HEK293 (cell line): ENCODE measurements at regions not wholly inside any gene's neighbourhood (a gene's known extent, or its start where the extent isn't known, plus 50 kb on each side); places are given as distances from the start of the nearest gene placed in this dataset.

ENCODE experiments used
- CTCF ChIA-PET: fragments of 350-600 bp; formaldehyde crosslinking; extraction: SDS; loops from one replicate; lab custom pipeline; 2021; ENCODE audit warnings: antibody characterized with exemption; lab: Yijun Ruan, JAX
- POLR2A ChIA-PET: fragments of 300-600 bp; formaldehyde crosslinking; extraction: SDS; loops from one replicate; lab custom pipeline; 2020; ENCODE audit warnings: antibody characterized with exemption, inconsistent platforms; lab: Yijun Ruan, JAX
- H3K27ac ChIP-seq: fragments of 200-500 bp; sonication (Bioruptor generic); 2 replicates; pipeline ENCODE4 v1.5.1; 2014; ENCODE audit warnings: low read depth, low read length, control low read depth, inconsistent platforms; ENCODE audit errors: extremely low read depth
- H3K36me3 ChIP-seq, 2 experiments: fragments of 200-500 bp in 1 of 2; sonication (Bioruptor generic) in 1 of 2; 1 replicate in 1 of 2; 2 replicates in 1 of 2; pipeline ENCODE4 v1.5.1; 2014 to 2017; ENCODE audit warnings: inconsistent platforms in 2 of 2, low read length in 2 of 2; ENCODE audit not compliant: control insufficient read depth in 2 of 2, insufficient read depth in 1 of 2
- H3K4me1 ChIP-seq: fragments of 200-500 bp; sonication (Bioruptor generic); 2 replicates; pipeline ENCODE4 v1.5.1; 2014; ENCODE audit warnings: mild to moderate bottlenecking, low read length, inconsistent platforms; ENCODE audit not compliant: control insufficient read depth, insufficient read depth
- H3K4me3 ChIP-seq: 2 replicates; pipeline ENCODE4 v1.5.1; 2011; ENCODE audit warnings: low read depth, mild to moderate bottlenecking, control low read depth, low read length, moderate library complexity
- H3K9me3 ChIP-seq: fragments of 200-500 bp; sonication (Bioruptor generic); 2 replicates; pipeline ENCODE4 v1.5.1; 2014; ENCODE audit warnings: low read depth, low read length, inconsistent platforms; ENCODE audit not compliant: control insufficient read depth, insufficient read depth
- BCL11A ChIP-seq: fragments of 450-650 bp; formaldehyde crosslinking; IDR thresholded peaks from 2 replicates; pipeline ENCODE4 v1.5.1; 2016; ENCODE audit warnings: low read depth, missing biosample characterization, missing genetic modification characterization
- GFI1B ChIP-seq: fragments of 450-650 bp; formaldehyde crosslinking; IDR thresholded peaks from 2 replicates; pipeline ENCODE4 v1.5.1; 2016; ENCODE audit warnings: missing biosample characterization, missing genetic modification characterization
- GLIS1 ChIP-seq: fragments of 450-650 bp; formaldehyde crosslinking; IDR thresholded peaks from 2 replicates; pipeline ENCODE4 v1.5.1; 2016; ENCODE audit warnings: missing biosample characterization, missing genetic modification characterization
- HOXA7 ChIP-seq: sonication (generic); formaldehyde crosslinking; IDR thresholded peaks from 2 replicates; pipeline ENCODE4 v1.8.1; 2022; ENCODE audit warnings: missing genetic modification reagents, borderline replicate concordance
- KLF1 ChIP-seq: fragments of 450-650 bp; formaldehyde crosslinking; IDR thresholded peaks from 2 replicates; pipeline ENCODE4 v1.5.1; 2016; ENCODE audit warnings: missing biosample characterization, missing genetic modification characterization
- KLF9 ChIP-seq: fragments of 450-650 bp; formaldehyde crosslinking; IDR thresholded peaks from 2 replicates; pipeline ENCODE4 v1.5.1; 2016; ENCODE audit warnings: missing biosample characterization, missing genetic modification characterization, low read depth
- YY2 ChIP-seq: fragments of 450-650 bp; formaldehyde crosslinking; IDR thresholded peaks from 2 replicates; pipeline ENCODE4 v1.5.1; 2016; ENCODE audit warnings: missing biosample characterization, missing genetic modification characterization
- ZBTB17 ChIP-seq: fragments of 450-650 bp; formaldehyde crosslinking; IDR thresholded peaks from 2 replicates; pipeline ENCODE4 v1.5.1; 2016; ENCODE audit warnings: missing biosample characterization, missing genetic modification characterization
- ZBTB6 ChIP-seq: fragments of 450-650 bp; formaldehyde crosslinking; IDR thresholded peaks from 2 replicates; pipeline ENCODE4 v1.5.1; 2017; ENCODE audit warnings: missing biosample characterization, missing genetic modification characterization
- ZFP3 ChIP-seq: fragments of 450-650 bp; formaldehyde crosslinking; IDR thresholded peaks from 2 replicates; pipeline ENCODE4 v1.5.1; 2016; ENCODE audit warnings: low read depth, missing biosample characterization, missing genetic modification characterization
- ZNF10 ChIP-seq: fragments of 450-650 bp; formaldehyde crosslinking; IDR thresholded peaks from 2 replicates; pipeline ENCODE4 v1.5.1; 2017; ENCODE audit warnings: missing biosample characterization, missing genetic modification characterization
- ZNF2 ChIP-seq: fragments of 450-650 bp; formaldehyde crosslinking; IDR thresholded peaks from 2 replicates; pipeline ENCODE4 v1.5.1; 2016; ENCODE audit warnings: missing biosample characterization, missing genetic modification characterization
- ZNF202 ChIP-seq: fragments of 450-650 bp; formaldehyde crosslinking; IDR thresholded peaks from 2 replicates; pipeline ENCODE4 v1.5.1; 2016; ENCODE audit warnings: missing biosample characterization, missing genetic modification characterization, borderline replicate concordance
- ZNF248 ChIP-seq: fragments of 450-650 bp; formaldehyde crosslinking; IDR thresholded peaks from 2 replicates; pipeline ENCODE4 v1.5.1; 2017; ENCODE audit warnings: missing biosample characterization, missing genetic modification characterization
- ZNF274 ChIP-seq, 2 experiments: fragments of 200-500 bp in 1 of 2; fragments of 450-650 bp in 1 of 2; sonication (Bioruptor generic) in 1 of 2; formaldehyde crosslinking in 1 of 2; IDR thresholded peaks; 2 replicates each; pipeline versions ENCODE4 v1.5.1 to v1.6.1; 2014 to 2016; ENCODE audit warnings: borderline replicate concordance in 1 of 2, inconsistent platforms in 1 of 2, low read length in 1 of 2, missing biosample characterization in 1 of 2, missing genetic modification characterization in 1 of 2
- ZNF354C ChIP-seq: fragments of 450-650 bp; formaldehyde crosslinking; IDR thresholded peaks from 2 replicates; pipeline ENCODE4 v1.5.1; 2016; ENCODE audit warnings: missing biosample characterization, missing genetic modification characterization, low read depth, borderline replicate concordance
- ZNF433 ChIP-seq: fragments of 450-650 bp; formaldehyde crosslinking; IDR thresholded peaks from 2 replicates; pipeline ENCODE4 v1.5.1; 2016; ENCODE audit warnings: missing biosample characterization, missing genetic modification characterization, low read depth
- ZNF510 ChIP-seq: fragments of 450-650 bp; formaldehyde crosslinking; IDR thresholded peaks from 2 replicates; pipeline ENCODE4 v1.5.1; 2018; ENCODE audit warnings: mild to moderate bottlenecking, missing genetic modification characterization, missing biosample characterization; ENCODE audit not compliant: insufficient replicate concordance
- ZNF521 ChIP-seq: fragments of 450-650 bp; formaldehyde crosslinking; IDR thresholded peaks from 2 replicates; pipeline ENCODE4 v1.5.1; 2017; ENCODE audit warnings: missing biosample characterization, mild to moderate bottlenecking, missing genetic modification characterization
- ZNF623 ChIP-seq: fragments of 450-650 bp; formaldehyde crosslinking; IDR thresholded peaks from 2 replicates; pipeline ENCODE4 v1.5.1; 2016; ENCODE audit warnings: missing biosample characterization, missing genetic modification characterization
- ZNF843 ChIP-seq: fragments of 450-650 bp; formaldehyde crosslinking; IDR thresholded peaks from 2 replicates; pipeline ENCODE4 v1.5.1; 2016; ENCODE audit warnings: missing biosample characterization, missing genetic modification characterization
- TF ChIP-seq, protein P1 (sequence below): sonication (generic); formaldehyde crosslinking; IDR thresholded peaks from 2 replicates; pipeline ENCODE4 v1.8.1; 2022; ENCODE audit warnings: mild to moderate bottlenecking, moderate library complexity, missing genetic modification reagents
- TF ChIP-seq, protein P2 (sequence below): fragments of 450-650 bp; formaldehyde crosslinking; IDR thresholded peaks from 2 replicates; pipeline ENCODE4 v1.5.1; 2017; ENCODE audit warnings: missing biosample characterization, missing genetic modification characterization
- TF ChIP-seq, protein P3 (sequence below): fragments of 450-650 bp; formaldehyde crosslinking; IDR thresholded peaks from 2 replicates; pipeline ENCODE4 v1.5.1; 2017; ENCODE audit warnings: missing biosample characterization, missing genetic modification characterization
- TF ChIP-seq, protein P4 (sequence below): fragments of 450-650 bp; formaldehyde crosslinking; IDR thresholded peaks from 2 replicates; pipeline ENCODE4 v1.5.1; 2017; ENCODE audit warnings: missing biosample characterization, mild to moderate bottlenecking, missing genetic modification characterization, moderate library complexity

- POLR2A ChIA-PET: no interaction called here
- peaks cover 10% of the 10 kb centered on the region; the same call in 1 of the 2 replicates for H3K4me1 ChIP-seq
These were observed 86.8 kb upstream of the PKP2 start for GRCh38 chr12:32983332-32983731.

DNA sequence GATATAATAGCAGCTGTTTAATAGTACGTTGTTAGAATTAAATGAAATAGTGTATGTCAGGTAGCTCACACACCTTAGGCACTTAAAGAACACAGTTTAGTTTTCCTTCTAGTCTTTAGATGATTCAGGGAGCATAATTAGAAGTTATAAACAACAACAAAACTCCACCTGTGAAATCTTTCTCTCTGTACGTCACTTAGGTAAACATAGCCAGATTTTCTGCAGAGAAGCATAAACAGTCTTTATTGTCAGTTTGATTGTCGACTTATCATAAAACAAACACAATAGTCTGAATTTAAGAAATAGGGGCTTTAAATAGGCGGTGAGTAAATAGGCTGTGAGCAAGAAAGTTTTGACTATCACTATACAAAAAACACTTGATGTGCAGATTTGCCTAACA, 84.6 kb upstream of the PKP2 start:
- Histone ChIP-seq H3K36me3 (no peaks in the 10 kb centered on the region), H3K9me3 (no peaks in the 10 kb centered on the region), H3K4me1 (peaks cover 3% of the 10 kb centered on the region; the same call in 1 of the 2 replicates), H3K27ac (no peak overlapping the region), H3K4me3 (no peak overlapping the region)
- ChIA-PET CTCF (interaction anchor here (1.7 kb wide), 1 partner anchor 226 kb away, joined by 5 read pairs; the partner anchor contains the start of gene YARS2), POLR2A (no interaction called here)
- TF ChIP-seq GFI1B: peak; percentile 79; the same call in 1 of the 2 replicates
- no peak for TF ChIP-seq GLIS1 (tag by site-specific recombination)
- TF ChIP-seq ZNF2 (tag by site-specific recombination): peak; percentile 92
- no peak for TF ChIP-seq HOXA7 (CRISPR knock-in tag)
- TF ChIP-seq, protein P1, sequence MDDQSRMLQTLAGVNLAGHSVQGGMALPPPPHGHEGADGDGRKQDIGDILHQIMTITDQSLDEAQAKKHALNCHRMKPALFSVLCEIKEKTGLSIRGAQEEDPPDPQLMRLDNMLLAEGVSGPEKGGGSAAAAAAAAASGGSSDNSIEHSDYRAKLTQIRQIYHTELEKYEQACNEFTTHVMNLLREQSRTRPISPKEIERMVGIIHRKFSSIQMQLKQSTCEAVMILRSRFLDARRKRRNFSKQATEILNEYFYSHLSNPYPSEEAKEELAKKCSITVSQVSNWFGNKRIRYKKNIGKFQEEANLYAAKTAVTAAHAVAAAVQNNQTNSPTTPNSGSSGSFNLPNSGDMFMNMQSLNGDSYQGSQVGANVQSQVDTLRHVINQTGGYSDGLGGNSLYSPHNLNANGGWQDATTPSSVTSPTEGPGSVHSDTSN (CRISPR knock-in tag): no peak
- no peak for TF ChIP-seq ZNF354C
- TF ChIP-seq, protein P2, sequence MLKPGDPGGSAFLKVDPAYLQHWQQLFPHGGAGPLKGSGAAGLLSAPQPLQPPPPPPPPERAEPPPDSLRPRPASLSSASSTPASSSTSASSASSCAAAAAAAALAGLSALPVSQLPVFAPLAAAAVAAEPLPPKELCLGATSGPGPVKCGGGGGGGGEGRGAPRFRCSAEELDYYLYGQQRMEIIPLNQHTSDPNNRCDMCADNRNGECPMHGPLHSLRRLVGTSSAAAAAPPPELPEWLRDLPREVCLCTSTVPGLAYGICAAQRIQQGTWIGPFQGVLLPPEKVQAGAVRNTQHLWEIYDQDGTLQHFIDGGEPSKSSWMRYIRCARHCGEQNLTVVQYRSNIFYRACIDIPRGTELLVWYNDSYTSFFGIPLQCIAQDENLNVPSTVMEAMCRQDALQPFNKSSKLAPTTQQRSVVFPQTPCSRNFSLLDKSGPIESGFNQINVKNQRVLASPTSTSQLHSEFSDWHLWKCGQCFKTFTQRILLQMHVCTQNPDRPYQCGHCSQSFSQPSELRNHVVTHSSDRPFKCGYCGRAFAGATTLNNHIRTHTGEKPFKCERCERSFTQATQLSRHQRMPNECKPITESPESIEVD (tag by site-specific recombination): peak; percentile 83
- TF ChIP-seq BCL11A (tag by site-specific recombination): 0 out of 2 replicates have a peak, but pooled peaks have one; percentile 32
- 0 out of 2 replicates have a peak, but pooled peaks have one; percentile 35 for TF ChIP-seq ZNF843

More at GRCh38 chr12:32983332-32983731, 86.8 kb upstream of the PKP2 start:
- TF ChIP-seq ZNF202: no peak
- TF ChIP-seq, protein P3, sequence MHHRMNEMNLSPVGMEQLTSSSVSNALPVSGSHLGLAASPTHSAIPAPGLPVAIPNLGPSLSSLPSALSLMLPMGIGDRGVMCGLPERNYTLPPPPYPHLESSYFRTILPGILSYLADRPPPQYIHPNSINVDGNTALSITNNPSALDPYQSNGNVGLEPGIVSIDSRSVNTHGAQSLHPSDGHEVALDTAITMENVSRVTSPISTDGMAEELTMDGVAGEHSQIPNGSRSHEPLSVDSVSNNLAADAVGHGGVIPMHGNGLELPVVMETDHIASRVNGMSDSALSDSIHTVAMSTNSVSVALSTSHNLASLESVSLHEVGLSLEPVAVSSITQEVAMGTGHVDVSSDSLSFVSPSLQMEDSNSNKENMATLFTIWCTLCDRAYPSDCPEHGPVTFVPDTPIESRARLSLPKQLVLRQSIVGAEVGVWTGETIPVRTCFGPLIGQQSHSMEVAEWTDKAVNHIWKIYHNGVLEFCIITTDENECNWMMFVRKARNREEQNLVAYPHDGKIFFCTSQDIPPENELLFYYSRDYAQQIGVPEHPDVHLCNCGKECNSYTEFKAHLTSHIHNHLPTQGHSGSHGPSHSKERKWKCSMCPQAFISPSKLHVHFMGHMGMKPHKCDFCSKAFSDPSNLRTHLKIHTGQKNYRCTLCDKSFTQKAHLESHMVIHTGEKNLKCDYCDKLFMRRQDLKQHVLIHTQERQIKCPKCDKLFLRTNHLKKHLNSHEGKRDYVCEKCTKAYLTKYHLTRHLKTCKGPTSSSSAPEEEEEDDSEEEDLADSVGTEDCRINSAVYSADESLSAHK (tag by site-specific recombination): no peak
- no peak for TF ChIP-seq ZNF510 (tag by site-specific recombination)
- TF ChIP-seq, protein P4, sequence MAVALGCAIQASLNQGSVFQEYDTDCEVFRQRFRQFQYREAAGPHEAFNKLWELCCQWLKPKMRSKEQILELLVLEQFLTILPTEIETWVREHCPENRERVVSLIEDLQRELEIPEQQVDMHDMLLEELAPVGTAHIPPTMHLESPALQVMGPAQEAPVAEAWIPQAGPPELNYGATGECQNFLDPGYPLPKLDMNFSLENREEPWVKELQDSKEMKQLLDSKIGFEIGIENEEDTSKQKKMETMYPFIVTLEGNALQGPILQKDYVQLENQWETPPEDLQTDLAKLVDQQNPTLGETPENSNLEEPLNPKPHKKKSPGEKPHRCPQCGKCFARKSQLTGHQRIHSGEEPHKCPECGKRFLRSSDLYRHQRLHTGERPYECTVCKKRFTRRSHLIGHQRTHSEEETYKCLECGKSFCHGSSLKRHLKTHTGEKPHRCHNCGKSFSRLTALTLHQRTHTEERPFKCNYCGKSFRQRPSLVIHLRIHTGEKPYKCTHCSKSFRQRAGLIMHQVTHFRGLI (tag by site-specific recombination): no peak
- TF ChIP-seq ZNF248 (tag by site-specific recombination): no peak
- TF ChIP-seq ZBTB17: no peak
- no peak for TF ChIP-seq KLF9
- no peak for TF ChIP-seq ZNF10 (tag by site-specific recombination)
- TF ChIP-seq ZNF433 (tag by site-specific recombination): no peak
- no peak for TF ChIP-seq YY2 (tag by site-specific recombination)
- no peak for TF ChIP-seq ZNF274 (IDR thresholded peaks at IDR 0.05; ENCODE audit: low read length)
- TF ChIP-seq ZNF274 (tag by site-specific recombination; IDR thresholded peaks at IDR 0.05; ENCODE audit: borderline replicate concordance): no peak
- TF ChIP-seq ZBTB6 (tag by site-specific recombination): no peak
- no peak for TF ChIP-seq ZFP3 (tag by site-specific recombination)
- TF ChIP-seq ZNF521 (tag by site-specific recombination): no peak
- no peak for TF ChIP-seq KLF1 (tag by site-specific recombination)
- TF ChIP-seq ZNF623 (tag by site-specific recombination): no peak
- H3K4me3 ChIP-seq: no peak overlapping the region
- CTCF ChIA-PET: interaction anchor here (0.5 to 0.6 kb wide), 3 partner anchors 34 to 1586 kb away, joined by 3 read pairs; no protein-coding TSS in a partner anchor
- H3K9me3 ChIP-seq: no peaks in the 10 kb centered on the region
- H3K27ac ChIP-seq: no peak overlapping the region
- H3K36me3 ChIP-seq: no peaks in the 10 kb centered on the region
